ENCODE measurements at regions not wholly inside any gene's neighbourhood (a gene's known extent, or its start where the extent isn't known, plus 50 kb on each side); places are given as distances from the start of the nearest gene placed in this dataset.

GRCh38 chr3:174337227-174337626 is 521.9 kb upstream of the NAALADL2 start:
- TF ChIP-seq CTCF (IDR thresholded peaks at IDR 0.05) (no peak), POLR2A (IDR thresholded peaks at IDR 0.05) (no peak)
